MM.1S (cell line): ENCODE measurements at regions not wholly inside any gene's neighbourhood (a gene's known extent, or its start where the extent isn't known, plus 50 kb on each side); places are given as distances from the start of the nearest gene placed in this dataset.

Source experiments
- DNase-seq: peaks from one replicate; pipeline ENCODE4 v3.0.0-alpha.2; 2015
- H2AFZ ChIP-seq: fragments of 300-600 bp; sonication (generic); 2 replicates; pipeline ENCODE4 v1.6.0; 2016; ENCODE audit warnings: antibody characterized with exemption, low read length
- H3F3A ChIP-seq: fragments of 300-600 bp; sonication (generic); 2 replicates; pipeline ENCODE4 v1.6.1; 2016; ENCODE audit warnings: mild to moderate bottlenecking, antibody characterized with exemption, low read length, moderate library complexity, mixed read lengths; ENCODE audit not compliant: insufficient read depth
- H3K27ac ChIP-seq: fragments of 300-600 bp; sonication (generic); 2 replicates; pipeline ENCODE4 v1.5.1; 2016; ENCODE audit warnings: mild to moderate bottlenecking, low read length
- H3K27me3 ChIP-seq: fragments of 300-600 bp; sonication (generic); replicated peaks from 2 replicates; pipeline ENCODE4 v1.6.0; 2016; ENCODE audit warnings: low read length; ENCODE audit not compliant: insufficient read depth
- H3K36me3 ChIP-seq: fragments of 300-600 bp; sonication (generic); replicated peaks from 2 replicates; pipeline ENCODE4 v1.6.1; 2016; ENCODE audit warnings: mild to moderate bottlenecking, low read length, mixed read lengths; ENCODE audit not compliant: insufficient read depth
- H3K4me1 ChIP-seq: fragments of 300-600 bp; sonication (generic); 2 replicates; pipeline ENCODE4 v1.6.1; 2016; ENCODE audit warnings: low read length, mixed read lengths
- H3K4me2 ChIP-seq: fragments of 300-600 bp; sonication (generic); 2 replicates; pipeline ENCODE4 v1.6.0; 2016; ENCODE audit warnings: low read depth, low read length
- H3K4me3 ChIP-seq: fragments of 300-600 bp; sonication (generic); 2 replicates; pipeline ENCODE4 v1.5.1; 2016; ENCODE audit warnings: low read length, mixed read lengths
- H3K79me2 ChIP-seq: fragments of 300-600 bp; sonication (generic); 2 replicates; pipeline ENCODE4 v1.6.1; 2016; ENCODE audit warnings: mixed run types, low read length, mixed read lengths
- H3K9ac ChIP-seq: fragments of 300-600 bp; sonication (generic); 2 replicates; pipeline ENCODE4 v1.6.1; 2016; ENCODE audit warnings: low read length, mixed read lengths
- H3K9me2 ChIP-seq: fragments of 300-600 bp; sonication (generic); replicated peaks from 2 replicates; pipeline ENCODE4 v1.6.1; 2016; ENCODE audit warnings: mild to moderate bottlenecking, low read length, mixed read lengths; ENCODE audit not compliant: insufficient read depth
- H3K9me3 ChIP-seq: fragments of 300-600 bp; sonication (generic); replicated peaks from 2 replicates; pipeline ENCODE4 v1.6.1; 2016; ENCODE audit warnings: mild to moderate bottlenecking, low read length, mixed read lengths; ENCODE audit not compliant: insufficient read depth
- H4K20me1 ChIP-seq: fragments of 300-600 bp; sonication (generic); 2 replicates; pipeline ENCODE4 v1.6.1; 2016; ENCODE audit warnings: mild to moderate bottlenecking, low read length, moderate library complexity, mixed read lengths; ENCODE audit not compliant: insufficient read depth
- EZH2 ChIP-seq: fragments of 300-600 bp; sonication (generic); optimal IDR thresholded peaks from 2 replicates; pipeline ENCODE3; 2017; ENCODE audit warnings: low read depth, mild to moderate bottlenecking, antibody characterized with exemption, low read length, mixed read lengths
- EZH2phosphoT487 ChIP-seq: fragments of 300-600 bp; sonication (generic); IDR thresholded peaks from 2 replicates; pipeline ENCODE4 v1.6.1; 2018; ENCODE audit warnings: antibody characterized with exemption, low read length
- TF ChIP-seq, protein P1 (sequence below): fragments of 300-600 bp; sonication (generic); IDR thresholded peaks from 2 replicates; pipeline ENCODE4 v1.5.1; 2016; ENCODE audit warnings: antibody characterized with exemption, low read length, mixed read lengths

DNA sequence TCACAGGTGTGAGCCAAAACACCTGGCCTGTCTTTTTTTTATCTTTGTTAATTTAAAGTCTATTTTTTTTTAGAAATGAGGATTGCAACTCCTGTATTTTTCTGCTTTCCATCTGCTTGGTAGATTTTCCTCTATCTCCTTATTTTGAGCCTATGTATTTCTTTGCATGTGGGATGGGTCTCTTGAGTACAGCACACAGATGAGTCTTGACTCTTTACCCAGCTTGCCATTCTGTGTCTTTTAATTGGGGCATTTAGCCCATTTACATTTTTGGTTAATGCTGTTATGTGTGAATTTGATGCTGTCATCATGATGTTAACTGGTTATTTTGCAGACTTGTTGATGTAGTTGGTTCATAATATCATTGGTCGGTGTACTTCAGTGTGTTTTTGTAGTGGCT, 317.4 kb downstream of the IPO8 start:
- Histone ChIP-seq H3K9me3 (no peaks in the 10 kb centered on the region), H3K9ac (no peak overlapping the region), H3F3A (no peaks in the 10 kb centered on the region), H3K4me2 (no peak overlapping the region), H3K9me2 (no peaks in the 10 kb centered on the region), H4K20me1 (no peaks in the 10 kb centered on the region), H3K36me3 (no peaks in the 10 kb centered on the region), H3K27ac (no peak overlapping the region), H3K4me1 (no peaks in the 10 kb centered on the region), H3K27me3 (no peaks in the 10 kb centered on the region), H3K4me3 (no peak overlapping the region), H3K79me2 (no peaks in the 10 kb centered on the region), H2AFZ (no peak overlapping the region)
- no peak for DNase-seq
- TF ChIP-seq, protein P1, sequence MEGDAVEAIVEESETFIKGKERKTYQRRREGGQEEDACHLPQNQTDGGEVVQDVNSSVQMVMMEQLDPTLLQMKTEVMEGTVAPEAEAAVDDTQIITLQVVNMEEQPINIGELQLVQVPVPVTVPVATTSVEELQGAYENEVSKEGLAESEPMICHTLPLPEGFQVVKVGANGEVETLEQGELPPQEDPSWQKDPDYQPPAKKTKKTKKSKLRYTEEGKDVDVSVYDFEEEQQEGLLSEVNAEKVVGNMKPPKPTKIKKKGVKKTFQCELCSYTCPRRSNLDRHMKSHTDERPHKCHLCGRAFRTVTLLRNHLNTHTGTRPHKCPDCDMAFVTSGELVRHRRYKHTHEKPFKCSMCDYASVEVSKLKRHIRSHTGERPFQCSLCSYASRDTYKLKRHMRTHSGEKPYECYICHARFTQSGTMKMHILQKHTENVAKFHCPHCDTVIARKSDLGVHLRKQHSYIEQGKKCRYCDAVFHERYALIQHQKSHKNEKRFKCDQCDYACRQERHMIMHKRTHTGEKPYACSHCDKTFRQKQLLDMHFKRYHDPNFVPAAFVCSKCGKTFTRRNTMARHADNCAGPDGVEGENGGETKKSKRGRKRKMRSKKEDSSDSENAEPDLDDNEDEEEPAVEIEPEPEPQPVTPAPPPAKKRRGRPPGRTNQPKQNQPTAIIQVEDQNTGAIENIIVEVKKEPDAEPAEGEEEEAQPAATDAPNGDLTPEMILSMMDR, result no peak
- no peak for TF ChIP-seq EZH2
- TF ChIP-seq EZH2phosphoT487, result no peak

DNA sequence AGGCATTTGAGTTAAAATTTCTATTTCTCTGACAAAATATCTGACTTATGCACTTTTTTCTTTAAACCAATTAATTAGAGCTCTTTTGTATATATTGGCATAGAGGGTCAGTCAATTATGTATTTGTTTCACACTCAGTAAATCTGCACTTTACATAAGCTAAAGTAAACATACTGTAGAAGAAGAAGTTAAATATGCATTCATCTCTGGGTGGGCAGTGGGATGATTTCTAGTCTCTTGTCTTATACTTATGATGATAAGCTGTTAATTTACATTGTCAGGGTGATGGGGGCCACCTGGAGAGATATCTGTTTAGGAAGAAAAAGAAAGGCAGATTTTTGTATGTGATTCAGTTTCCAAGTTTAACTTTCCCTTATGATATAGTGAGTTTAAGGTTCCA, 330.8 kb downstream of the IPO8 start:
- no peak overlapping the region for H3K4me2 ChIP-seq
- no peak overlapping the region for H3K9ac ChIP-seq
- H3K9me2 ChIP-seq, result no peaks in the 10 kb centered on the region
- no peaks in the 10 kb centered on the region for H3K79me2 ChIP-seq
- H3K9me3 ChIP-seq, result no peaks in the 10 kb centered on the region
- no peak overlapping the region for H2AFZ ChIP-seq
- no peaks in the 10 kb centered on the region for H3F3A ChIP-seq
- H4K20me1 ChIP-seq, result no peaks in the 10 kb centered on the region
- no peak for DNase-seq
- TF ChIP-seq EZH2 (no peak), EZH2phosphoT487 (no peak)
- TF ChIP-seq, protein P1, result no peak
- H3K27ac ChIP-seq, result no peak overlapping the region
- H3K4me1 ChIP-seq, result no peaks in the 10 kb centered on the region
- H3K36me3 ChIP-seq, result no peaks in the 10 kb centered on the region
- H3K4me3 ChIP-seq, result no peak overlapping the region
- no peaks in the 10 kb centered on the region for H3K27me3 ChIP-seq

DNA sequence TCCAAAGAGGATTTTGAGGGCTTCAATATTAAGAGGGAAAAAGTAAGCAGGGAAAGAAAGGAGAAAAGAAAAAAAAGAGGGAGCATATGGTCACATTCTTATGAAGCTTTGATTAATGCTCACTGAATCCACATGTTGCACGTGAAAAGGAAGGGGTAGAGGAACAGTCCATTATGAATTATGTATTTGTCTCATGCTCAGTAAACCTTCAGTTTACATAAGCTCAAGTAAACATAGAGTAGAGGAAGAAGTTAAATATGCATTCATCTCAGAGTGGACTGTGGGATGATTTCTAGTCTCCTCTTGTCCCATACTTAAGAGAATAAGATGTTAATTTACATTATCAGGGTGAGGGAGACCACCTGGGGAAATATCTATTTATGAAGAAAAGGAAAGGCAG, 334.5 kb downstream of the IPO8 start:
- Histone ChIP-seq H3K79me2 (no peaks in the 10 kb centered on the region), H3K9ac (no peak overlapping the region), H3K9me2 (no peaks in the 10 kb centered on the region), H3K27ac (no peak overlapping the region), H4K20me1 (no peaks in the 10 kb centered on the region), H3K27me3 (no peaks in the 10 kb centered on the region), H3K4me3 (no peak overlapping the region), H3K36me3 (no peaks in the 10 kb centered on the region), H3F3A (no peaks in the 10 kb centered on the region), H3K9me3 (no peaks in the 10 kb centered on the region), H3K4me2 (no peak overlapping the region), H3K4me1 (no peaks in the 10 kb centered on the region), H2AFZ (no peak overlapping the region)
- TF ChIP-seq EZH2phosphoT487 (no peak), EZH2 (no peak)
- TF ChIP-seq, protein P1, result no peak
- no peak for DNase-seq
